ENCODE measurements at regions not wholly inside any gene's neighbourhood (a gene's known extent, or its start where the extent isn't known, plus 50 kb on each side); places are given as distances from the start of the nearest gene placed in this dataset.

DNA sequence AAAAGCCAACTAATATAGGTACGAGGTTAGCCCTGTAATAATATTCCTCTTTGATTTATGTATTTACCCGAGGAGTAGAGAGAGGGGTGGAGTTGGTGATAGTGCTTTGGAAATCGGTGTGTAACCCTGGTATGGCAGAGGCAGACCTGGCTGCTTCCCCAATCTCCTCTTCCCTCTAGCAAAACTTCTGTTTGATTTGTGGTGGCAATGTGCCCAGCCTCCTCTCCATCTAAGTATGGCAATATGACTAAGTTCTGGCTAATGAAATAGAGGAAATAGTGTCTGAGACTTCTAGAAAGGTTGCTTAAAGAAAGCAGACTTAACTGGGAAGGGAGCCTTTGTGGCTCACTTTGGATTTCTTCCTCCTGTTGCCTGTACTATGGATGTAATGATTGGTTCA lies 491.1 kb downstream of the ENC1 start:
- no peak for DNase-seq
- no peak for ATAC-seq (ENCODE audit: poor library complexity)
- intact Hi-C loops (cut with DNase I) = no loop called here

DNA sequence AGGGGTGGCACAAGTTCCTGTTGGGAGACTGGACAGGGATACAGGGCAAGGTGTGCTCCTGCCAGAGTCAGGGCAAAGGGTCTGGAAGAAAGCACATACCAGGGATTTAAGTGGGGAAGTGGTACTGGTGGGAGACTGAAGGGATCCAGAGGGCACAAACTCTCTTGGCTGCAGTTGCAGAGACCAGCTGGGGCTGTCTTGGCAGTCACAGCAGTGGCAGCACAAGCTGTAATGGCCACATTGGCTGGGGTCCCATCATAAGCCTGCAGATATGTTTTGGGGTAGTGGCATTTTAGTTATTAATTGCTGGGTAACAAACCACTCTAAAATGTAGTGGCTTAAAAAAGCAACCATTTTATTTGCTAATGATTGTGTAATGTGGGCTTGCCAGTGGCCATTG lies 492.2 kb downstream of the ENC1 start:
- intact Hi-C loops (cut with DNase I) = no loop called here
- ATAC-seq (ENCODE audit: poor library complexity) (no peak), DNase-seq (no peak)

DNA sequence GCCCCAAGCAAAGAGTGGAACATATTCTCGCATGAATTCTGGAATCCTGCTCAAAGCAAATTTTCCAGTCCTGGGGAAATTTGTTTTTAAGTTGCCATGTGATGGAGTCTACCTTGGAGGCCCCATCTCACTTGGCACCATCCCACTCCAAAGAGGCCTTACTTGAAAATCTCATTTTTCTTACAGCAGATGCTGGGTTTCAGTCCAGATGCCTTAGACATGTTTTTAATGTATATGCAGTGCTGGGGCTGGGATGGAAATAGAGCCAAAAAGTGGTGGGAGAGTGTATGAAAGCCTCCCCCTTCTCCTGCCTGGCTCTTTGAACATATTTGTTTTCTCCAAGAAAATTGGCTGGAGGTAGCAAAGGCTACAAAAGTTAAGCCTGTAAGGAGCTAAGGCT lies 493.7 kb downstream of the ENC1 start:
- ATAC-seq (ENCODE audit: poor library complexity) (no peak), DNase-seq (no peak)
- intact Hi-C loops (cut with DNase I) = no loop called here

- no peak for DNase-seq
- ATAC-seq (ENCODE audit: poor library complexity) = no peak
- intact Hi-C loops (cut with DNase I) = no loop called here
Measured at GRCh38 chr5:74145951-74146350, 494.6 kb downstream of the ENC1 start.

DNA sequence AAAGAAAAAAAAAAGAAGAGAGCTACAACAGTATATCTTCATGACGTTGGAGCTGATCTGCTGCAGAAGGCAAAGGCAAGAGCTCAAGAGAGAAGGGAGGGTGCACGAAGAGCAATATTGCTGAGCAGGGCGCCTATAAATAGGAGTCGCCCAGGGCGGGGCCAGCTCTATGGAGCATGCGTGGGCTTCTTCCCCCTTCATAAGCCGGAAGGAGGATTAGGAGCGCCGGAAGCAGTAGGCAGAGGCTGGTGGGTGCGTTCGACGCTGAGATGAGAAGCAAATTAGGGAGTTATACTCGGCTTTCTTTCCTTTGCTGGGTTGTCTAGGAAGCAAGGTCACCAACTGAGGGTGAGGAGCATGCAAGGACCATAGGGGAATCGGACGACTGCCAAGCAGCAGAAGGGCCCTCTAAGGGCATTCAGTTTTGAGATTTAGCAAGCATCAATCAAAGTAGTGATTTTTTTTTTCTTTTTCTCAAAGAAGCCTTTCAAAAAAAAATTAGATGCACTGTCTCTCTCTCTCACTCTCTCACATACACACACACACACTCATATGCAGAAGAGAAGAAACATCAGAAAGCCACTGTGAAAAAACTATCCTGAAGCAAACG lies 496.7 kb downstream of the ENC1 start:
- ATAC-seq (ENCODE audit: poor library complexity) (no peak), DNase-seq (no peak)
- intact Hi-C loops (cut with DNase I) = no loop called here

DNA sequence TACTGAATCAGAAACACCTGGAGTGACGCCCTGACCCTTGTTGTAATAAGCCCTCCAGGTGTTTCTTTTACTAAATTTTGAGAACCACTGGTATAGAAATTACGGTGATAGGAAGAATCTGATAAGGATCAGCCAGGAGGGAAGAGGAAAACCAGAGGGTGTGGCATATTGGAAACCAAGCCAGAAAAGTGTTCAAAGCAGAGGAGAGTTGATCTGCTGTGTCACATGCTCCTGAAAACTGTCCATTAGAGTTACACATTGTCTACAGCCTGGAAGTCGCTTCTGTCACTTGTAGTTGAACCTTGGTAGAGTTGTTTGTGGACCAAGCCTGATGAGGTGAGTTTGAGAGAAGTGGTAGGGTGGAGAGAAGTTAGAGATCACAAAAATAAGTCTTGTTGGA lies 497.4 kb downstream of the ENC1 start:
- ATAC-seq (ENCODE audit: poor library complexity) (no peak), DNase-seq (no peak)
- intact Hi-C loops (cut with DNase I) = no loop called here

DNA sequence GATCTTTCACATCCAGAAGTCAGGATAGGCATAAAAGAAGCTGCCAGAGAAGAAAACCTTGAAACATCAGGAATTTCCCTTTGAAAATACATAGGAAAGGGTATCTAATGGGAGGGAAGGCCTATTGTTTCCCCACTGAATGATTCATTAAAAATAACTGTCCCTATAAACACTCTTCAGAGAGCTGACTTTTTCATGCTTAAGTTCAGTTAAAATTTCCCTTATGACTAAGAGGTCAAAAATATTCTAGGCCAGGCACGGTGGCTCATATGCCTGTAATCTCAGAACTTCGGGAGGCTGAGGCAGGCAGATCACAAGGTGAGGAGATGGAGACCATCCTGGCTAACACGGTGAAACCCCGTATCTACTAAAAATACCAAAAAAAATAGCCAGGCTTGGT lies 499.5 kb downstream of the ENC1 start:
- DNase-seq (no peak), ATAC-seq (ENCODE audit: poor library complexity) (no peak)
- intact Hi-C loops (cut with DNase I) = no loop called here

GRCh38 chr5:74140409-74140808 lies 500.1 kb downstream of the ENC1 start:
- intact Hi-C loops (cut with DNase I) = no loop called here
- no peak for ATAC-seq (ENCODE audit: poor library complexity)

DNA sequence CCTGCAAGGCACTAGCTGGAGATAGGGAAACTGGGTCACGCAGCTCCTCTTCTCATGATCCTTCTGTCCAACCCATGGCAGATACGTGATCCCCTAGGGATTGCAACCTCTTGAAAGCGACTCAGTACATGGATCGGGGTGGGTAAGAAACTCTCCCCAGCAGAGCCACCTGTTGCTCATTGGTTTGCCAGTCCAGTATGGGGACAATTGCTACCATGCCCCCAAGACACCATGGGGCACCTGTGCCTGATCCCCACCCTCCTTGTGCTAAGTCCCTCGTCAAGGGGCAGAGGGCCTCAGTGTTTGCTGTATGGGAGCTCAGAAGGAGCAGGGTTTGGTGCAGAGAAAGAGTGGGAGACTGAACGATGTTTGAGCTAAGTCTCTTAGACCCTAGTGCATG lies 500.9 kb downstream of the ENC1 start:
- ATAC-seq (ENCODE audit: poor library complexity) (no peak), DNase-seq (no peak)
- intact Hi-C loops (cut with DNase I) = no loop called here

More at GRCh38 chr5:74140409-74140808, 500.1 kb downstream of the ENC1 start:
- no peak for DNase-seq

GRCh38 chr5:74138721-74139120 lies 501.8 kb downstream of the ENC1 start:
- DNase-seq = no peak
- ATAC-seq (ENCODE audit: poor library complexity) = no peak
- intact Hi-C loops (cut with DNase I) = no loop called here

DNA sequence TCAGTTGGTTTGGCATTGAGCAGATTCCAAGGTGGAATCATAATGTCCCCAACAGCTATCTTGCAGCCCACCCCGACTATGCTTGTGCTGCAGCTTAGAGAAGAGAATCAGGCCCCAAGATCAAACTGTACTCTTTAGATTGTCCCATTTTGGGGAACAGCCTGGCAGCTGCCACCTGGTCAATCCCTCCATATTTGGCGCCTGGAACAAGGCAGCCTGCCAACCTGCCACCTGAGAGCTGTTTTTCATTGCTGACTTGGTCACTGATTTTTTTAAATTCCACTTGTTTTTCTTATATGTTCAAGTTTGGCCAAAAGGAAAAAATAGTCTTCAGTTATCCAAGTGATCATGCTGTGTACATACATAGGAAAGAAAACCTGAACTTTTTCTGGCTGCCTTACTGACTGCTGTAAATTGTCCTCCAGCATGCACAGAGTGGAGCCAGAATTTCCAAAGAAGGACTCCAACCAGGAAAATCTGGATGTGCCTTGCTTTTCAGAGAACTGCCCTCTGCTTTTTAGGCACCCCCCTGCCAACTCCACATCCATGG lies 504.2 kb downstream of the ENC1 start:
- ATAC-seq (ENCODE audit: poor library complexity) (no peak), DNase-seq (no peak)
- intact Hi-C loops (cut with DNase I) = no loop called here

GRCh38 chr5:74135033-74135432 lies 505.5 kb downstream of the ENC1 start:
- intact Hi-C loops (cut with DNase I) = no loop called here
- no peak for DNase-seq
- ATAC-seq (ENCODE audit: poor library complexity) = no peak

DNA sequence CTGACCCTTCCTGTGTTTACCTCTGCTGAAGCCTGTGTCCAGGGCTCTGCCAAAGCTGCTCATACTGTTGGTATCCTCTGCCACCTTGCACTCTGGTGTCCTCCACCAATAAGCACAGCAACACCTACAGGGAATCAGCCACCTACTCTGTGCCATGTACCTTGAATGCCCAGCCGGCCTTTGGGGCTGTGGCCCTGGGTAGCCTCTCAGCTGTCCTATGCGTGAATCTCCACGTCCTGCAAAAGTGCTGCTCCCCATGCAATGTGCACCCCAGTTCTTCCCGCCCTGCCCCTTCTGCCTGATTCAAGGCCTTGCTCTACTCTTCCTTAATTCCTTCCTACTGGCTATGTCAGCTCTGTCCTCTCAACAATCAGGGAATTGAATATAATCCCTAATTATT lies 506.5 kb downstream of the ARHGEF28 start:
- DNase-seq (no peak), ATAC-seq (ENCODE audit: poor library complexity) (no peak)
- intact Hi-C loops (cut with DNase I) = no loop called here

DNA sequence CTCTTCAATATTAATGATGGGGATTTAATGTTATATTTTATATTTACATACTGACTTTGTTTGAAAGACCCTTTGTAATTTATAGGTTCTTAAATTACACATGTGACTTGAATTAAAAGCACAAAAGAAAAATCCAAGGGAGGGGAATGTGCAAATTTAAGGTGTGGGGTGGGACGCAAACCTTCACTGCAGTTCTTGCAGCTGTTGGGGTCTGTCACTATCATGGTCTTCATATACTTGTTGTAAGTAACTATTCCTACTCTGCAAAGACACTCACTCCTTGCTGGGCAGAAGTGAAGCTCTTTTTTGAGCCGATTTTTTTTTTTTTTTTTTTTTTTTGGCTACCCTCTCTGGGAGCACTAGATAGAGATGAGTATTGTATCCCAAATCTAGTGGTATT lies 505.3 kb downstream of the ARHGEF28 start:
- intact Hi-C loops (cut with DNase I) = no loop called here
- DNase-seq = no peak
- ATAC-seq (ENCODE audit: poor library complexity) = no peak

DNA sequence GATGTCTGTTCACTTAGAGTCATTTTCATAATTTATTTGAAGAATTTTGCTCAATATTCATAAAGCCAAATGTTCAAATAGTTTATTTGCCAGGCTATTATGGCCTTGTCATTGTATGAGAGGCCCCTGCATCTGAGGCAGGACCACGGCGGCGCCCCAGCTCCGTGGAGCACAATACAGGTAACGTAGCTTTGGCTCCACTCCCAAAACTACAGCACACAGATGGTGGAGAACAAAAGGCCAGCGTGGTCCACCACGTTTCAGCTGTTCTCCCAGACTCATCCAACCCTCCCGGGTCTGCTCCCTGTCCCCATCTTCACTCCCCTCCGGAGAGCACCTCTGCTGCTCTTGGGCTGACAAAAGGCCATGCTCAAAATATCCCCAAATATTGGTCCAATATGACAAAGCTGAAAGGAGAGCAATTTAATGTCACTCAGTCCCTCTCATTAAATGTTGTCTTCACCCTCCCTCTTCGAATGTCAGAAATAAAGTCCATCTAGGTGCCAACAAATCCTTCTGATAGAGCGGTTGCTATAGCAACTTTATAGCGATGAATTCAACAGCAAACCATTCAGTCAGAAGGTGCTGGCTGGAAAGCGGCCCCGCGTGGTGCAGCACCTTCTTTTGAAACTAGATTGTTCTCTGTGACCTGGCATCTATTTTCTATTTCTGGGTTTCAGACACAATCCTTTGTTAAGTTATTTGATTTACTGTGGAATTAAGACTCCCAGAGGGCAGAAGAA lies 504.3 kb downstream of the ARHGEF28 start:
- intact Hi-C loops (cut with DNase I) = no loop called here
- DNase-seq (no peak), ATAC-seq (ENCODE audit: poor library complexity) (no peak)

- DNase-seq (no peak), ATAC-seq (ENCODE audit: poor library complexity) (no peak)
- intact Hi-C loops (cut with DNase I) = no loop called here
Measured at GRCh38 chr5:74127381-74128320, 501.7 kb downstream of the ARHGEF28 start.

DNA sequence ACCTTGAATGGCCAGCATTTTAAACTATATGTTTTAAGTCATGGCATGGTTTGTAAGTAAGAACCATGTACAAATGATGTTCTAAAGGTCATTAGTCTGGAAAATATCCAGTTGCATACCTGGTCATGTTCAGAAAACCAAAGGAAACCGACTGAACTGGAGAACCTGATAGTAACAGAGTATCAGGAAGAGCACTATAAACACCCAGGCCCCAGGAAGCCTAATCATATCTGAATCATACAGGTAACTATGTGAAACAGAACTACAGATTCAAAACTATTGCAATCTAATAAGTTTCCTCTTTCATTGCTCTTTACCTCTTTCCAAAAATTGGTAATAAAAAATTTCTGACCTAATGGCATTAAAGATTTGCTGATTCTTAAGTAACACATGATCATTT lies 500.3 kb downstream of the ARHGEF28 start:
- intact Hi-C loops (cut with DNase I) = no loop called here
- DNase-seq (no peak), ATAC-seq (ENCODE audit: poor library complexity) (no peak)

- no peak for ATAC-seq (ENCODE audit: poor library complexity)
- intact Hi-C loops (cut with DNase I) = no loop called here
- no peak for DNase-seq
Measured at GRCh38 chr5:74124826-74125225, 498.8 kb downstream of the ARHGEF28 start.

DNA sequence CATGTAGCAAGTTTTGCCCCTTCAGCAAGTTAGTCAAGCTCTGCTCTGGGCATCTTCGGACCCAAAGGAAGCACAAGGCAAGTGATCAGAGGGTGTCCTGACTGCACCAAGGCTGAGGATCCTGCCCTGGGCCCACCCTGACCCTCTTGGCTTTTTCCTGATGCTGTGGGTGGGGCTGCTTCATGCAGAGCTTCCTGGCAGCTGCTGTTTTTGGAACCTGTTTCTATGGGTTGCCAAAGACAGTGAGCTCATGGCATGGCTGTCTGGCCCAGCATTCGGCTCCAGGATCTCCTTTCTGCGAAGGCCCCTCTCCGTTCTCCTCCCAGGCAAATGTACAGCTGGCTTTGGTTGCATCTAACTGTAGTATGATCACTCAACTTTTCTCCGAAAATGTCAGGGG lies 497.9 kb downstream of the ARHGEF28 start:
- intact Hi-C loops (cut with DNase I) = no loop called here
- DNase-seq = peak; percentile 41
- no peak for ATAC-seq (ENCODE audit: poor library complexity)
